ENCODE measurements at regions not wholly inside any gene's neighbourhood (a gene's known extent, or its start where the extent isn't known, plus 50 kb on each side); places are given as distances from the start of the nearest gene placed in this dataset.

GRCh38 chr5:85838781-85839180 is 779.0 kb upstream of the COX7C start:
- intact Hi-C loops (cut with DNase I): no loop called here
- Histone ChIP-seq H3K9me3 (no peaks in the 10 kb centered on the region), H3K4me3 (no peak overlapping the region), H3K36me3 (no peaks in the 10 kb centered on the region), H3K4me1 (no peaks in the 10 kb centered on the region), H3K27ac (no peak overlapping the region), H3K27me3 (no peaks in the 10 kb centered on the region)
- no peak for TF ChIP-seq CTCF (IDR thresholded peaks at IDR 0.05)
- DNase-seq (ENCODE audit: low spot score in 2 of 2): no peak

- intact Hi-C loops (cut with DNase I): no loop called here
- Histone ChIP-seq H3K27ac (no peak overlapping the region), H3K4me1 (no peaks in the 10 kb centered on the region), H3K4me3 (no peak overlapping the region), H3K9me3 (no peaks in the 10 kb centered on the region), H3K27me3 (no peaks in the 10 kb centered on the region), H3K36me3 (no peaks in the 10 kb centered on the region)
- no peak for TF ChIP-seq CTCF (IDR thresholded peaks at IDR 0.05)
- no peak for DNase-seq (ENCODE audit: low spot score in 2 of 2)
Observed at GRCh38 chr5:85841653-85842052, 776.1 kb upstream of the COX7C start.

- Histone ChIP-seq H3K27ac (no peak overlapping the region), H3K9me3 (no peaks in the 10 kb centered on the region), H3K27me3 (no peaks in the 10 kb centered on the region), H3K36me3 (no peaks in the 10 kb centered on the region), H3K4me1 (no peaks in the 10 kb centered on the region), H3K4me3 (no peak overlapping the region)
- intact Hi-C loops (cut with DNase I): no loop called here
- no peak for DNase-seq (ENCODE audit: low spot score in 2 of 2)
- TF ChIP-seq CTCF (IDR thresholded peaks at IDR 0.05): no peak
Observed at GRCh38 chr5:85843535-85843934, 774.2 kb upstream of the COX7C start.

- no peak for TF ChIP-seq CTCF (IDR thresholded peaks at IDR 0.05)
- no peak for DNase-seq (ENCODE audit: low spot score in 2 of 2)
- Histone ChIP-seq H3K27me3 (no peaks in the 10 kb centered on the region), H3K4me3 (no peak overlapping the region), H3K4me1 (no peaks in the 10 kb centered on the region), H3K36me3 (no peaks in the 10 kb centered on the region), H3K9me3 (no peaks in the 10 kb centered on the region), H3K27ac (no peak overlapping the region)
- intact Hi-C loops (cut with DNase I): no loop called here
Observed at GRCh38 chr5:85849411-85849810, 768.3 kb upstream of the COX7C start.

GRCh38 chr5:85865296-85865695 is 752.4 kb upstream of the COX7C start:
- no peaks in the 10 kb centered on the region for H3K27me3 ChIP-seq
- TF ChIP-seq CTCF (IDR thresholded peaks at IDR 0.05): no peak
- intact Hi-C loops (cut with DNase I): no loop called here
- H3K9me3 ChIP-seq: no peaks in the 10 kb centered on the region
- H3K4me1 ChIP-seq: no peaks in the 10 kb centered on the region
- H3K4me3 ChIP-seq: no peak overlapping the region
- no peak for DNase-seq (ENCODE audit: low spot score in 2 of 2)
- no peak overlapping the region for H3K27ac ChIP-seq
- H3K36me3 ChIP-seq: no peaks in the 10 kb centered on the region

- Histone ChIP-seq H3K4me1 (no peaks in the 10 kb centered on the region), H3K9me3 (no peaks in the 10 kb centered on the region), H3K27me3 (no peaks in the 10 kb centered on the region), H3K36me3 (no peaks in the 10 kb centered on the region), H3K27ac (no peak overlapping the region), H3K4me3 (no peak overlapping the region)
- no peak for TF ChIP-seq CTCF (IDR thresholded peaks at IDR 0.05)
- no peak for DNase-seq (ENCODE audit: low spot score in 2 of 2)
- intact Hi-C loops (cut with DNase I): no loop called here
Observed at GRCh38 chr5:85868070-85868469, 749.7 kb upstream of the COX7C start.

Data from ascending aorta (tissue), 2 donors.